ENCODE measurements at regions not wholly inside any gene's neighbourhood (a gene's known extent, or its start where the extent isn't known, plus 50 kb on each side); places are given as distances from the start of the nearest gene placed in this dataset.

DNA sequence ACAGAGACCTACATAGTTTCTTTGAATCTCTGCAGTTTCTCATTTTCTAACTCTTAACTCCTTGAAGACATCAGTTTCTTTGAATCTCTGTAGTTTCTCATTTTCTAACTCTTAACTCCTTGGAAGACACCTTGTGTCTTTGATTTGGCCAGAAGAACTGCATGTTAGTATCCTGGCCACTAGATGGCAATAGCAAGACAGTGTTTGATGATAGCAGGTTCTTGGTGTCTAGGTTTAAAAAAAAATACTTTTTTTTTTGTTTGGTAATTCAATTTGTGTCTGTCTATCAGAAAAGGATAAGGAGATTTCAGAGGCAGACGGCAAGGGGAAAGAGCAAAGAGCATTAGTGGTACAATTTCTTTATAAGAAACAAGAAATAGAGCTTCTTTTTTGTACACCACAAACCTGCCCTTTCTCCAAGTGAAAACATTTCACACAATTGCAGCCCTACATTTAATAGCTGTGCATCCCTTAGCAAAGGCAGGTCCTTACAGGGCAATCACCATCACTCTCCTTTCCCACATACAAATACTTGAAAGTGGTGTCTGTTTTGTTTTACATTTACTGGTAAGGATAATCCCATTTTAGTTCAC, 1324.9 kb upstream of the CDH8 start:
- TF ChIP-seq, protein P1, sequence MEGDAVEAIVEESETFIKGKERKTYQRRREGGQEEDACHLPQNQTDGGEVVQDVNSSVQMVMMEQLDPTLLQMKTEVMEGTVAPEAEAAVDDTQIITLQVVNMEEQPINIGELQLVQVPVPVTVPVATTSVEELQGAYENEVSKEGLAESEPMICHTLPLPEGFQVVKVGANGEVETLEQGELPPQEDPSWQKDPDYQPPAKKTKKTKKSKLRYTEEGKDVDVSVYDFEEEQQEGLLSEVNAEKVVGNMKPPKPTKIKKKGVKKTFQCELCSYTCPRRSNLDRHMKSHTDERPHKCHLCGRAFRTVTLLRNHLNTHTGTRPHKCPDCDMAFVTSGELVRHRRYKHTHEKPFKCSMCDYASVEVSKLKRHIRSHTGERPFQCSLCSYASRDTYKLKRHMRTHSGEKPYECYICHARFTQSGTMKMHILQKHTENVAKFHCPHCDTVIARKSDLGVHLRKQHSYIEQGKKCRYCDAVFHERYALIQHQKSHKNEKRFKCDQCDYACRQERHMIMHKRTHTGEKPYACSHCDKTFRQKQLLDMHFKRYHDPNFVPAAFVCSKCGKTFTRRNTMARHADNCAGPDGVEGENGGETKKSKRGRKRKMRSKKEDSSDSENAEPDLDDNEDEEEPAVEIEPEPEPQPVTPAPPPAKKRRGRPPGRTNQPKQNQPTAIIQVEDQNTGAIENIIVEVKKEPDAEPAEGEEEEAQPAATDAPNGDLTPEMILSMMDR (IDR thresholded peaks at IDR 0.05; ENCODE audit: low read depth, low read length): peak; percentile 92
- H3K9me3 ChIP-seq: no peaks in the 10 kb centered on the region
- H3K36me3 ChIP-seq: no peaks in the 10 kb centered on the region
- no peaks in the 10 kb centered on the region for H3K4me1 ChIP-seq
- H3K4me3 ChIP-seq (ENCODE audit: low read depth, low read length): no peak overlapping the region
- no peaks in the 10 kb centered on the region for H3K27me3 ChIP-seq
- DNase-seq: peak; percentile 16

DNA sequence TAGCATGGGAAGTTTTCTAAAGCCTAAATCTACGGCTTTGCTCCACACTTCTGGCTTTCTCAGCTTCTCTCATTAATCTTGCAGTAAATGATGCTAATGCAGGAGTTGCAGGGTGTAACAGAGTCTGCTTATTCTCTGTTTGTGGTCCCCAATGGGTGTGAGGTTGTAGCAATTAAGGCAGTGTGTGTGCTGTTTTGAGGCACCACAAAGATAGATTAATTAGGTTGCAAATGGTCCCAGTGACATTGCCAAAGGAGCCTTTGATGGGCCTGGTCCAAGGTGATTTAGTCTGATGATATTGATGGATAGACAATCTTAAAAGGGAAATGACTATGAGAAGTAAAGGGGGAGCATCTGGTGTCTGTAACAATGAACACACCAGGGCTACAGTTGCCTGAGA, 1313.7 kb upstream of the CDH8 start:
- TF ChIP-seq, protein P1 (IDR thresholded peaks at IDR 0.05; ENCODE audit: low read depth, low read length): no peak
- Histone ChIP-seq H3K36me3 (no peaks in the 10 kb centered on the region), H3K4me1 (no peaks in the 10 kb centered on the region), H3K27me3 (no peaks in the 10 kb centered on the region), H3K9me3 (no peaks in the 10 kb centered on the region), H3K4me3 (ENCODE audit: low read depth, low read length) (no peak overlapping the region)
- DNase-seq: no peak

DNA sequence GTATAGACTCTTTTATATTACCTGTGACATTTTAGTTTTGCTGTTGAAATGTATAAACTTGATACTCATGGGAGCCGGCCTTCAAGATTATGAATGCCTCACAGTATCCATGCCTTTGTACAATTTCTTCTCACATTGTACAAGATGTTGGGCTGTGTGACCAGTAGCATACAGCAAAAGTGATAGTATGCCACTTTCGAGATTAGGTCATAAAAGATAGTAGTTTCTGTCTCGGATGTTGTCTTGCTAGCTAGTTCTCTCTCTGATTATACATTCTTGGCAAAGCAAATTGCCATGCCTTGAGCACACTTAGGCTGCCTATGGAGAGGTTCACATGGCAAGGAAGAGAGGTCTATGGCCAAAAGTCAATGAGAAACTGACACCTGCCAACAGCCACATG, 1309.8 kb upstream of the CDH8 start:
- H3K4me1 ChIP-seq: no peaks in the 10 kb centered on the region
- H3K27me3 ChIP-seq: no peaks in the 10 kb centered on the region
- no peak for DNase-seq
- no peaks in the 10 kb centered on the region for H3K36me3 ChIP-seq
- TF ChIP-seq, protein P1 (IDR thresholded peaks at IDR 0.05; ENCODE audit: low read depth, low read length): no peak
- H3K9me3 ChIP-seq: no peaks in the 10 kb centered on the region
- H3K4me3 ChIP-seq (ENCODE audit: low read depth, low read length): no peak overlapping the region

DNA sequence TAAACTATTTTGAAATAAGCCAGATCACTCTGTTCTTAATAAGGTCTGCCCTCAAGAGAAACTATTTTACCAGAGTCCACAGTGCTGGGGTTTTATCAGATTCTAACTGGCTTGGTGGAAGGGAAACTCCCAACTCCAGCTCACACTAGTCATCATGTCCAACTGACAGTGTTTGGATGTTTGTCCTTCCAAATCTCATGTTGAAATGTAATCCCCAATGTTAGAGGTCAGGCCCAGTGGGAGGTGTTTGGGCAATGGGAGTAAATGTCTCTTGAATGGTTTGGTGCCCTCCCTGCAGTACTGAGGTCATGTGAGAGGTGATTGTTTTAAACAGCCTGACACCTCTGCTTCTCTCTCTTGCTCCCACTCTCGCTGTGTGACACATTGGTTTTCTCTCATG, 1301.0 kb upstream of the CDH8 start:
- Histone ChIP-seq H3K27me3 (no peaks in the 10 kb centered on the region), H3K36me3 (no peaks in the 10 kb centered on the region), H3K4me3 (ENCODE audit: low read depth, low read length) (no peak overlapping the region), H3K4me1 (no peaks in the 10 kb centered on the region), H3K9me3 (no peaks in the 10 kb centered on the region)
- DNase-seq: no peak
- TF ChIP-seq, protein P1 (IDR thresholded peaks at IDR 0.05; ENCODE audit: low read depth, low read length): no peak

DNA sequence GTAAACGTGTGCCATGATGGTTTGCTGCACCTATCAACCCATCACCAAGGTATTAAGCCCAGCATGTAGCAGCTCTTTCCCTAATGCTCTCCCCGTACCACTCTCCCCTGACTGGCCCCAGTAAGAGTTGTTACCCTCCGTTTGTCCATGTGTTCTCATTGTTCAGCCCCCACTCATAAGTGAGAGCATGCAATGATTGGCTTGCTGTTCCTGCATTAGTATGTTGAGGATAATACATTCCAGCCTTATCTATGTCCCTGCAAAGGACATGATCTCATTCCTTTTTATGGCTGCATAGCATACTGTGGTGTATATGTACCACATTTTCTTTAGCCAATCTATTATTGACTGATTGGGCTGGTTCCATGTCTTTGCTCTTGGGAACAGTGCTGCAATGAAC, 1294.9 kb upstream of the CDH8 start:
- H3K4me3 ChIP-seq (ENCODE audit: low read depth, low read length): no peak overlapping the region
- DNase-seq: no peak
- H3K36me3 ChIP-seq: no peaks in the 10 kb centered on the region
- H3K27me3 ChIP-seq: no peaks in the 10 kb centered on the region
- TF ChIP-seq, protein P1 (IDR thresholded peaks at IDR 0.05; ENCODE audit: low read depth, low read length): no peak
- H3K4me1 ChIP-seq: no peaks in the 10 kb centered on the region
- H3K9me3 ChIP-seq: no peaks in the 10 kb centered on the region

DNA sequence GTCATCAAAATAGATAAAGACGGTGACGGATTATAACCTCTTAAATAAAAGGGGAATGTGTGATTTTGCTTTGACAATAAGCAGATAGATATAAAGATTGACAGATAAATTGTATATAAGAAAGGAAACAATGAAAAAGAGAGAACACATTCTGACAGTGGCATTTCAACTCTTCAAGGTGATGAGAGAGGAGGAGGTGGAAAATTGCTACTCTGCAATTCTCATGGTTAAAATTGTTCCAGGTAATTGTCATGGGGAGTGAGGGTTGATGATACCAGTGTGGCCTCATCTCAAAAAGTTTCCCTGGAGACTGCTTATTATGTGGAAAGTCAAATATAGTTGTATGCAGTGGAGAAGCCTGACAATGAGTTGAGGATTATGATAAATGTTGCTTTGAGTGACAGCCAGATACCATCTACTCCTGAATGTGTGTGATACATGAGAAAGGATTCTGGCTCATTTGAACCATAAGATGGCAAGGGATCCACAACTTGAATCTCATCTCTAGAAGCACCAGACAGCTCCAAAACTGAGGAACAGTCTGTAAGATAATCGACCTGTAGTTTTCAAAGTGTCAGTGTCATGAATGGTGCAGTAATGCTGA, 1290.6 kb upstream of the CDH8 start:
- no peak for DNase-seq
- H3K4me3 ChIP-seq (ENCODE audit: low read depth, low read length): no peak overlapping the region
- H3K27me3 ChIP-seq: no peaks in the 10 kb centered on the region
- no peaks in the 10 kb centered on the region for H3K4me1 ChIP-seq
- no peaks in the 10 kb centered on the region for H3K36me3 ChIP-seq
- H3K9me3 ChIP-seq: no peaks in the 10 kb centered on the region
- TF ChIP-seq, protein P1 (IDR thresholded peaks at IDR 0.05; ENCODE audit: low read depth, low read length): no peak
